Ishikawa (cell line): ENCODE measurements at regions not wholly inside any gene's neighbourhood (a gene's known extent, or its start where the extent isn't known, plus 50 kb on each side); places are given as distances from the start of the nearest gene placed in this dataset.

Experiments
- CEBPB ChIP-seq: IDR thresholded peaks from 2 replicates; pipeline ENCODE4 v1.6.1; 2012
- CREB1 ChIP-seq: IDR thresholded peaks from 2 replicates; pipeline ENCODE4 v1.6.1; 2012; ENCODE audit warnings: low read depth
- EGR1 ChIP-seq: IDR thresholded peaks from 2 replicates; pipeline ENCODE4 v1.6.1; 2012
- EP300 ChIP-seq: IDR thresholded peaks from 2 replicates; pipeline ENCODE4 v1.6.1; 2012; ENCODE audit warnings: borderline replicate concordance
- FOXM1 ChIP-seq: IDR thresholded peaks from 2 replicates; pipeline ENCODE4 v1.6.1; 2012; ENCODE audit warnings: low read depth, borderline replicate concordance
- NFIC ChIP-seq: IDR thresholded peaks from 2 replicates; pipeline ENCODE4 v1.6.1; 2012
- RAD21 ChIP-seq: IDR thresholded peaks from 2 replicates; pipeline ENCODE4 v1.6.1; 2012; ENCODE audit warnings: low read depth
- TCF12 ChIP-seq: IDR thresholded peaks from 2 replicates; pipeline ENCODE4 v1.6.1; 2012; ENCODE audit warnings: low read depth
- YY1 ChIP-seq: IDR thresholded peaks from 2 replicates; pipeline ENCODE4 v1.6.1; 2012; ENCODE audit warnings: low read depth
- ZBTB7A ChIP-seq: IDR thresholded peaks from 2 replicates; pipeline ENCODE4 v1.6.1; 2012; ENCODE audit warnings: low read depth
- TF ChIP-seq, protein P1 (sequence below): IDR thresholded peaks from 2 replicates; pipeline ENCODE4 v1.6.1; 2012; ENCODE audit warnings: low read depth, mild to moderate bottlenecking
- TF ChIP-seq, protein P2 (sequence below): IDR thresholded peaks from 2 replicates; pipeline ENCODE4 v1.6.1; 2012

DNA sequence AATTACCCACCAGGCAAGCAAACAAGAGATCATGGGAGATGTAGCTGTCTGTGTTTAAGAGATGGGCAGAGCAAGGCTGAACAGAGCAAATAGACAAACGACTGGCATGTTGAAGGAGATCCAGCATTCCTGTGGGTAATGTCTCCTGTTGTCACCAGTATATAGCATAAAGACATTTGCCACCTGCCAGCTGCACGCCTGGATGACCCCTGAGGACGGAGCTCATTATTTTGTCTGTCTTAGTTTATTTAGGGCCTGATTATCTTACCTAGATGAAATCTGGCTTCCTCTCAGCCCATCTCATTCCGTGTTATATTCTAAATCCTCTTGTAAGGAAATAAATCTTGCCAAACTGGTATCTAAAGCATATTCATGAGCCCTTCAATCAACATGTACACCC, 510.3 kb upstream of the LINC00305 start:
- TF ChIP-seq CEBPB (no peak), EP300 (no peak), RAD21 (no peak), FOXM1 (no peak), TCF12 (no peak), EGR1 (no peak), YY1 (no peak), NFIC (no peak), CREB1 (no peak), ZBTB7A (no peak)
- TF ChIP-seq, protein P1, sequence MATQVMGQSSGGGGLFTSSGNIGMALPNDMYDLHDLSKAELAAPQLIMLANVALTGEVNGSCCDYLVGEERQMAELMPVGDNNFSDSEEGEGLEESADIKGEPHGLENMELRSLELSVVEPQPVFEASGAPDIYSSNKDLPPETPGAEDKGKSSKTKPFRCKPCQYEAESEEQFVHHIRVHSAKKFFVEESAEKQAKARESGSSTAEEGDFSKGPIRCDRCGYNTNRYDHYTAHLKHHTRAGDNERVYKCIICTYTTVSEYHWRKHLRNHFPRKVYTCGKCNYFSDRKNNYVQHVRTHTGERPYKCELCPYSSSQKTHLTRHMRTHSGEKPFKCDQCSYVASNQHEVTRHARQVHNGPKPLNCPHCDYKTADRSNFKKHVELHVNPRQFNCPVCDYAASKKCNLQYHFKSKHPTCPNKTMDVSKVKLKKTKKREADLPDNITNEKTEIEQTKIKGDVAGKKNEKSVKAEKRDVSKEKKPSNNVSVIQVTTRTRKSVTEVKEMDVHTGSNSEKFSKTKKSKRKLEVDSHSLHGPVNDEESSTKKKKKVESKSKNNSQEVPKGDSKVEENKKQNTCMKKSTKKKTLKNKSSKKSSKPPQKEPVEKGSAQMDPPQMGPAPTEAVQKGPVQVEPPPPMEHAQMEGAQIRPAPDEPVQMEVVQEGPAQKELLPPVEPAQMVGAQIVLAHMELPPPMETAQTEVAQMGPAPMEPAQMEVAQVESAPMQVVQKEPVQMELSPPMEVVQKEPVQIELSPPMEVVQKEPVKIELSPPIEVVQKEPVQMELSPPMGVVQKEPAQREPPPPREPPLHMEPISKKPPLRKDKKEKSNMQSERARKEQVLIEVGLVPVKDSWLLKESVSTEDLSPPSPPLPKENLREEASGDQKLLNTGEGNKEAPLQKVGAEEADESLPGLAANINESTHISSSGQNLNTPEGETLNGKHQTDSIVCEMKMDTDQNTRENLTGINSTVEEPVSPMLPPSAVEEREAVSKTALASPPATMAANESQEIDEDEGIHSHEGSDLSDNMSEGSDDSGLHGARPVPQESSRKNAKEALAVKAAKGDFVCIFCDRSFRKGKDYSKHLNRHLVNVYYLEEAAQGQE, result no peak
- TF ChIP-seq, protein P2, sequence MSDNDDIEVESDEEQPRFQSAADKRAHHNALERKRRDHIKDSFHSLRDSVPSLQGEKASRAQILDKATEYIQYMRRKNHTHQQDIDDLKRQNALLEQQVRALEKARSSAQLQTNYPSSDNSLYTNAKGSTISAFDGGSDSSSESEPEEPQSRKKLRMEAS, result no peak
